ENCODE measurements at regions not wholly inside any gene's neighbourhood (a gene's known extent, or its start where the extent isn't known, plus 50 kb on each side); places are given as distances from the start of the nearest gene placed in this dataset.

DNA sequence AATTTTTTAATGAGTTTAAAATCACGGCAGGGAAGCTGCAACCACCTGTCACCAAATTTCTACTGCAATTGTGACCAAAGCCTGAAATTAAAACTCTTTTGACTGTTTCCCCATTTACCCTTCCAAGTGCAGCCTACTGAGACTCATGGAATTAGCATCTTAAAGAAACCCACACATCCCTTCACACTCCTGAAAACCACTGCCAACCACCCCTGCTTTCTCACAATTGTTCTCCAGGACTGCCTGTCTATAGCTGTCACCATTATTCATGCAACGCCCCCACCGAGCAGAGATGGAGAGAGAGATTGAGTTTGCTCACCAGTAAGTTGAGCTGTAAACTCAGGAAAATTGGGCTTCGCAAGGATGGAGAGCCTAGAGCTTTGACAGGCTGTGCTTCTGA, 383.8 kb upstream of the SORCS1 start:
- no peak for TF ChIP-seq EZH2 (IDR thresholded peaks at IDR 0.05; ENCODE audit: low read length, missing control alignments)
- TF ChIP-seq CTCF (conservative IDR thresholded peaks at IDR 0.05 in 1 of 2, IDR thresholded peaks at IDR 0.05 in 1 of 2; ENCODE audit: low read depth in 1 of 2, low read length in 2 of 2) = no peak

All from fibroblast of lung (primary cell).